Muscle of leg (tissue), 3 donors: ENCODE measurements at regions not wholly inside any gene's neighbourhood (a gene's known extent, or its start where the extent isn't known, plus 50 kb on each side); places are given as distances from the start of the nearest gene placed in this dataset.

Experiments used
- DNase-seq: peaks from one replicate; pipeline ENCODE4 v3.0.0; 2013
- H3K27ac ChIP-seq: one replicate; pipeline ENCODE4 v1.5.1; 2013; ENCODE audit warnings: mild to moderate bottlenecking, low read length, control low read depth
- H3K27me3 ChIP-seq: one replicate; pipeline ENCODE4 v1.6.1; 2013; ENCODE audit warnings: low read length; ENCODE audit not compliant: control insufficient read depth, insufficient read depth
- H3K36me3 ChIP-seq: one replicate; pipeline ENCODE4 v1.6.1; 2013; ENCODE audit warnings: low read length; ENCODE audit not compliant: control insufficient read depth, insufficient read depth
- H3K4me1 ChIP-seq: one replicate; pipeline ENCODE4 v1.6.1; 2013; ENCODE audit warnings: low read length; ENCODE audit not compliant: control insufficient read depth, insufficient read depth
- H3K4me3 ChIP-seq: one replicate; pipeline ENCODE4 v1.5.1; 2013; ENCODE audit warnings: low read length, control low read depth
- H3K9me3 ChIP-seq: replicated peaks from 2 replicates; pipeline ENCODE4 v1.6.1; 2013; ENCODE audit warnings: low read depth, low read length; ENCODE audit not compliant: control insufficient read depth
- WGBS: methylation state at CpG from one replicate; pipeline ENCODE4 v1.1.5; 2013; ENCODE audit warnings: missing lambda C conversion rate; ENCODE audit not compliant: insufficient coverage; 5-methylcytosine and 5-hydroxymethylcytosine counted together

DNA sequence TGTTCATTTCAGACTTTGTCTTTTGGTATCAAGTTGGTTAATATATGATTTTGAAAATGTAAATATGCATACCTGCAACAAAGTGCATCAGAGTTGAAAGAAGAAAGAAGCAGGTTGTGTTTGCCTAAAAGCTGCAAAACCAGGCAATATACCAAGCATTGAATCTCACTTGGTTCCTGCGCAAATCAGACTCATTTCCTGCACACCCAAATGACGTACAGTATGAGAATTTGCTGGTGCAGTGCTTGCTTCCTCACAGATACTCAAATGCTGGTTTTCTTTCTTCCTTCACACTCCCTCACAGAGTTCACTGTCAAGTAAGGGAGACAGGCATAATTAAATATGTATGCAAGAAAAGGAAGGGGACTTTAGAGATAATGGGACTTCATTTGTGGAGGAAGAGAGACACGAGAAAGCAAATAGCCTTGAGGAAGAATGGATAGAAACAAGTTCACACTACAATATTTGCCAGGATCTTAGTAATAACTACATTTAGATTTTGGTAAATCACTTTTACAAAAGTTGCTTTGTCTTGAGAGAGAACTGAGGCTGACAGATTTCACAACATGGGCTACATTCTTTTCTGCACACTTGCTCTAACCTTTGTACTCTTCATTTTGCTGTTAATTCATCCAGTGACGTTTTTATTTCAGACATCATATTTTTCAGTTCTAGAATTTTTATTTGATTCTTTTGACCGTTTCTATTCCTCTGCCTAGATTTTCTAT, 56.9 kb upstream of the AOAH start:
- no peaks in the 10 kb centered on the region for H3K36me3 ChIP-seq
- H3K27me3 ChIP-seq, result no peaks in the 10 kb centered on the region
- 100% methylated on average over 1 of the region's 5 CpGs for WGBS
- DNase-seq, result peak; percentile 11
- H3K9me3 ChIP-seq, result no peaks in the 10 kb centered on the region
- peaks cover 11% of the 10 kb centered on the region for H3K4me1 ChIP-seq
- no peak overlapping the region for H3K27ac ChIP-seq
- H3K4me3 ChIP-seq, result no peak overlapping the region

GRCh38 chr7:36777855-36778254, 53.6 kb upstream of the AOAH start:
- DNase-seq, result no peak
- 100% methylated on average over 1 of the region's 4 CpGs for WGBS
- no peaks in the 10 kb centered on the region for H3K9me3 ChIP-seq
- no peak overlapping the region for H3K27ac ChIP-seq
- no peak overlapping the region for H3K4me3 ChIP-seq
- H3K4me1 ChIP-seq, result peaks cover 6% of the 10 kb centered on the region
- no peaks in the 10 kb centered on the region for H3K27me3 ChIP-seq
- H3K36me3 ChIP-seq, result no peaks in the 10 kb centered on the region

- Histone ChIP-seq H3K9me3 (no peaks in the 10 kb centered on the region), H3K4me1 (peaks cover 6% of the 10 kb centered on the region), H3K27me3 (no peaks in the 10 kb centered on the region), H3K27ac (no peak overlapping the region), H3K4me3 (no peak overlapping the region), H3K36me3 (no peaks in the 10 kb centered on the region)
- 100% methylated on average over 2 of the region's 7 CpGs for WGBS
- no peak for DNase-seq
These were observed 52.8 kb upstream of the AOAH start for GRCh38 chr7:36777062-36777461.

- no peaks in the 10 kb centered on the region for H3K36me3 ChIP-seq
- no peak overlapping the region for H3K4me3 ChIP-seq
- H3K27ac ChIP-seq, result no peak overlapping the region
These were observed 51.4 kb upstream of the AOAH start for GRCh38 chr7:36775676-36776075.

GRCh38 chr7:36775061-36775620, 50.8 kb upstream of the AOAH start:
- no peaks in the 10 kb centered on the region for H3K36me3 ChIP-seq
- peaks cover 6% of the 10 kb centered on the region for H3K4me1 ChIP-seq
- DNase-seq, result peak; percentile 18
- no peaks in the 10 kb centered on the region for H3K27me3 ChIP-seq
- H3K27ac ChIP-seq, result no peak overlapping the region
- 75% methylated on average over 1 of the region's 1 CpG for WGBS
- H3K9me3 ChIP-seq, result no peaks in the 10 kb centered on the region
- no peak overlapping the region for H3K4me3 ChIP-seq

More at GRCh38 chr7:36775676-36776075, 51.4 kb upstream of the AOAH start:
- Histone ChIP-seq H3K27me3 (no peaks in the 10 kb centered on the region), H3K9me3 (no peaks in the 10 kb centered on the region), H3K4me1 (peaks cover 6% of the 10 kb centered on the region)
- DNase-seq, result peak; percentile 40
- no CpG with 5 or more reads among the region's 1 CpG for WGBS
